GM12878 (cell line): ENCODE measurements at regions not wholly inside any gene's neighbourhood (a gene's known extent, or its start where the extent isn't known, plus 50 kb on each side); places are given as distances from the start of the nearest gene placed in this dataset.

Source experiments
- ATAC-seq: fragments of 200-7000 bp; cut with Tn5 transposase; 3 replicates; pipeline ENCODE4 v1.9.1; 2020; ENCODE audit warnings: mild to moderate bottlenecking, moderate library complexity
- BruUV-seq: library from RNA; stranded (reverse); fragments of 400-500 nt; replicated peaks from 2 replicates; lab custom pipeline; 2021; lab: Mats Ljungman, UMichigan
- CTCF ChIA-PET: fragments of 300-600 bp; sonication (Branson Sonifier 250); formaldehyde crosslinking; extraction: SDS; loops from one replicate; lab custom pipeline; 2021; ENCODE audit warnings: inconsistent platforms; lab: Yijun Ruan, JAX
- POLR2A ChIA-PET: fragments of 350-600 bp; formaldehyde crosslinking; extraction: SDS; loops from one replicate; lab custom pipeline; 2021; ENCODE audit warnings: inconsistent platforms; lab: Charles Lee
- RAD21 ChIA-PET: fragments of 300-600 bp; sonication (Branson Sonifier 250); formaldehyde crosslinking; loops from one replicate; lab custom pipeline; 2023; ENCODE audit warnings: antibody characterized with exemption; ENCODE audit not compliant: unreplicated experiment; lab: Charles Lee
- SMC1A ChIA-PET: fragments of 300-600 bp; sonication (Branson Sonifier 250); formaldehyde crosslinking; loops from one replicate; lab custom pipeline; 2023; ENCODE audit not compliant: unreplicated experiment, uncharacterized antibody; lab: Charles Lee
- DNase-seq: peaks from one replicate; pipeline ENCODE4 v3.0.0-alpha.2; 2011; ENCODE audit warnings: low read depth, low spot score
- FAIRE-seq: peaks from 3 replicates; lab custom pipeline; 2011; peaks lifted over from hg19 to GRCh38; lab: Jason Lieb, UNC
- H2AFZ ChIP-seq: 2 replicates; pipeline ENCODE4 v1.6.0; 2011; ENCODE audit warnings: low read depth, low read length, control low read depth; ENCODE audit not compliant: control insufficient read depth
- H3K27ac ChIP-seq: 2 replicates; pipeline ENCODE4 v1.5.1; 2011; ENCODE audit warnings: control low read depth; ENCODE audit not compliant: control insufficient read depth, insufficient read depth
- H3K27me3 ChIP-seq, 2 experiments: replicated peaks in 1 of 2; 2 replicates each; pipeline versions ENCODE4 v1.6.0 to v1.6.1; 2011; ENCODE audit warnings: low read length in 1 of 2; ENCODE audit not compliant: control insufficient read depth in 2 of 2, insufficient read depth in 2 of 2
- H3K36me3 ChIP-seq, 2 experiments: 2 replicates each; pipeline ENCODE4 v1.5.1; 2011; ENCODE audit warnings: low read length in 1 of 2; ENCODE audit not compliant: control insufficient read depth in 2 of 2, insufficient read depth in 2 of 2
- H3K4me1 ChIP-seq: 2 replicates; pipeline ENCODE4 v1.6.1; 2011; ENCODE audit warnings: mild to moderate bottlenecking, low read length, moderate library complexity, mixed read lengths; ENCODE audit not compliant: control insufficient read depth, insufficient read depth
- H3K4me2 ChIP-seq: 2 replicates; pipeline ENCODE4 v1.6.0; 2011; ENCODE audit warnings: control low read depth; ENCODE audit not compliant: control insufficient read depth, insufficient read depth
- H3K4me3 ChIP-seq: fragments of 200-600 bp; sonication (generic); 2 replicates; pipeline ENCODE4 v1.5.1; 2016
- H3K79me2 ChIP-seq: 2 replicates; pipeline ENCODE4 v1.6.0; 2011; ENCODE audit warnings: low read length; ENCODE audit not compliant: control insufficient read depth, insufficient read depth
- H3K9ac ChIP-seq: 2 replicates; pipeline ENCODE4 v1.8.0; 2011; ENCODE audit warnings: low read length, control low read depth, mixed read lengths; ENCODE audit not compliant: control insufficient read depth, insufficient read depth
- H3K9me3 ChIP-seq: replicated peaks from 3 replicates; pipeline ENCODE4 v1.5.1; 2011; ENCODE audit warnings: mild to moderate bottlenecking, low read length; ENCODE audit not compliant: control insufficient read depth, insufficient read depth
- H4K20me1 ChIP-seq: 2 replicates; pipeline ENCODE4 v1.6.0; 2011; ENCODE audit not compliant: control insufficient read depth, insufficient read depth
- ASH2L ChIP-seq: fragments of 300-600, 200-600 bp; sonication (generic); IDR thresholded peaks from 2 replicates; pipeline ENCODE4 v1.6.1; 2017; ENCODE audit warnings: low read depth, mild to moderate bottlenecking, borderline replicate concordance
- BACH1 ChIP-seq: fragments of 450-650 bp; IDR thresholded peaks from 2 replicates; pipeline ENCODE4 v1.6.1; 2017; ENCODE audit warnings: mild to moderate bottlenecking, borderline replicate concordance
- FOS ChIP-seq: IDR thresholded peaks from 3 replicates; pipeline ENCODE4 v1.6.1; 2011; ENCODE audit warnings: borderline replicate concordance; ENCODE audit not compliant: insufficient read length; ENCODE audit errors: extremely low read depth
- HDGF ChIP-seq: fragments of 450-650 bp; IDR thresholded peaks from 2 replicates; pipeline ENCODE4 v1.6.1; 2016; ENCODE audit warnings: antibody characterized with exemption
- IKZF2 ChIP-seq, 2 experiments: fragments of 450-650 bp; IDR thresholded peaks; 2 replicates each; pipeline ENCODE4 v1.6.1; 2017; ENCODE audit warnings: mild to moderate bottlenecking in 2 of 2, moderate library complexity in 2 of 2
- KLF5 ChIP-seq: fragments of 450-650 bp; IDR thresholded peaks from 2 replicates; pipeline ENCODE4 v1.6.1; 2014; ENCODE audit warnings: mild to moderate bottlenecking; ENCODE audit not compliant: partially characterized antibody
- MYC ChIP-seq: IDR thresholded peaks from 2 replicates; pipeline ENCODE4 v1.6.1; 2011; ENCODE audit warnings: mild to moderate bottlenecking, low read length, moderate library complexity, inconsistent platforms; ENCODE audit not compliant: insufficient read depth, insufficient replicate concordance, insufficient read length, severe bottlenecking
- PKNOX1 ChIP-seq: fragments of 450-650 bp; IDR thresholded peaks from 2 replicates; pipeline ENCODE4 v1.6.1; 2016; ENCODE audit warnings: mild to moderate bottlenecking
- PML ChIP-seq: IDR thresholded peaks from 2 replicates; pipeline ENCODE4 v1.6.1; 2012; ENCODE audit warnings: low read length, inconsistent platforms
- POLR2AphosphoS2 ChIP-seq: IDR thresholded peaks from 2 replicates; pipeline ENCODE4 v1.6.1; 2011; ENCODE audit warnings: low read depth, mild to moderate bottlenecking, low read length, improper control_type of control experiment, moderate library complexity
- RCOR1 ChIP-seq: conservative IDR thresholded peaks from 2 replicates; pipeline ENCODE4 v1.6.1; 2012; ENCODE audit warnings: low read depth, low read length, improper control_type of control experiment
- RELB ChIP-seq: fragments of 450-650 bp; IDR thresholded peaks from 2 replicates; pipeline ENCODE4 v1.6.1; 2017; ENCODE audit warnings: low read depth, mild to moderate bottlenecking, moderate library complexity
- SIX5 ChIP-seq: IDR thresholded peaks from 2 replicates; pipeline ENCODE4 v1.6.1; 2011; ENCODE audit warnings: mild to moderate bottlenecking, low read depth, low read length, moderate library complexity; ENCODE audit not compliant: severe bottlenecking
- TCF3 ChIP-seq: IDR thresholded peaks from 2 replicates; pipeline ENCODE4 v1.6.1; 2012; ENCODE audit warnings: low read depth, mild to moderate bottlenecking, low read length, borderline replicate concordance; ENCODE audit not compliant: insufficient read depth
- WGBS: methylation state at CpG from one replicate; pipeline ENCODE4 v1.1.6; 2016; ENCODE audit warnings: low lambda C conversion rate; ENCODE audit not compliant: insufficient replicate concordance, insufficient coverage; ENCODE audit errors: missing lambda C conversion rate; 5-methylcytosine and 5-hydroxymethylcytosine counted together
- in situ Hi-C: fragments of 300-500 bp; cut with MboI; formaldehyde crosslinking; loops from 9 replicates; pipeline ENCODE4 v1.14.3; 2018; ENCODE audit warnings: mixed read lengths
- intact Hi-C: fragments of 100-400 bp; cut with micrococcal nuclease; formaldehyde crosslinking; loops from one replicate; pipeline ENCODE4 v1.14.2; 2022; ENCODE audit not compliant: unreplicated experiment
- TF ChIP-seq, protein P1 (sequence below): IDR thresholded peaks from 2 replicates; pipeline ENCODE4 v1.6.1; 2011; ENCODE audit warnings: borderline replicate concordance, low read depth, mild to moderate bottlenecking, moderate library complexity, low read length; ENCODE audit not compliant: insufficient read depth, poor library complexity, severe bottlenecking

DNA sequence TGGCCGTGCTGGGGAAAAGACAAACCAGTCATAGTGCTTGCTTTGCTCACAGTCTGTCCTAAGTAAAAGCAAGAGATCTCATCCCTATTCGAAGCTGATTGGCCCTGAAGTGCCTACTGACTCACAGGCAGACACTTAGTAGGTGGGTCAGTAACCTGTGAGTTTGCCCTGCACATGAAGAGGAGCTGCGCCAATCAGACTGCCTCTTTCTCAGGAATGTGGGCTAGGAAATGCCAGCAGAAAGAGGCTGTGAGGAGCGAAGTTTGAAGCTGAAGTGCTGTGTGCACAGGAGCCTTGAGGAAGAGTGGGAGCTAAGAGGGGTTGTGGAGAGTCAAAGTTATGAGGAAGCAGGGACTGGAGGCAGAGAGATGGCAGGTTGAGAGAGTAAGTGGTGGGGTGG lies 126.8 kb downstream of the IL20RB start (continued):
- TF ChIP-seq RELB (no peak), FOS (no peak), MYC (no peak), TCF3 (no peak), PML (no peak)

DNA sequence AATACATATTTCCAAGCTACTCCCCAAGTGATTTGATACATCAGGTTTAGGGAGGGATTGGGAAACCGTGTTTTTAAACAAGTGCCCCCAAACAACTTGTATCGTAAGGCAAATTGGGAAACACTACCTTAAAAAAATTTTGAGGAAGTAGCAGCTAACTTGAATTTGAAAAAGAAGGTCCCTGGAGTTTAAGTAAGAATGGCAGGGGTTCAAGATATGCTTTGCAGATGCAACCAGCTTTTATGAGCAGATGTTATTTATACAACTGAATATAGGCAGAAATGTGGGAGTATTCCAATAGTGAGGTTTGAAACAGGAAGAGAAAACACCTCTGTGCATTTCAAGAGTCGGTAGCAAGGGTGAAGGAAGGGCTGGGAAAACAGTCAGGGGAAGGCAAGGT lies 139.6 kb downstream of the IL20RB start:
- TF ChIP-seq, protein P1, sequence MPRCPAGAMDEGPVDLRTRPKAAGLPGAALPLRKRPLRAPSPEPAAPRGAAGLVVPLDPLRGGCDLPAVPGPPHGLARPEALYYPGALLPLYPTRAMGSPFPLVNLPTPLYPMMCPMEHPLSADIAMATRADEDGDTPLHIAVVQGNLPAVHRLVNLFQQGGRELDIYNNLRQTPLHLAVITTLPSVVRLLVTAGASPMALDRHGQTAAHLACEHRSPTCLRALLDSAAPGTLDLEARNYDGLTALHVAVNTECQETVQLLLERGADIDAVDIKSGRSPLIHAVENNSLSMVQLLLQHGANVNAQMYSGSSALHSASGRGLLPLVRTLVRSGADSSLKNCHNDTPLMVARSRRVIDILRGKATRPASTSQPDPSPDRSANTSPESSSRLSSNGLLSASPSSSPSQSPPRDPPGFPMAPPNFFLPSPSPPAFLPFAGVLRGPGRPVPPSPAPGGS, result no peak
- TF ChIP-seq SIX5 (no peak), IKZF2 (IDR thresholded peaks at IDR 0.05) (no peak), PKNOX1 (no peak), KLF5 (no peak), RCOR1 (no peak), POLR2AphosphoS2 (no peak), HDGF (no peak), ASH2L (no peak), BACH1 (no peak)
- TF ChIP-seq, all 136 proteins: peak for 0
- 5% methylated on average over 3 of the region's 3 CpGs for WGBS
- CTCF ChIA-PET, result interaction anchor here (0.6 to 2.2 kb wide), 7 partner anchors 8 to 1055 kb away, joined by 3 to 17 read pairs (median 5); no protein-coding TSS in a partner anchor
- no peak overlapping the region for H3K27ac ChIP-seq
- no peaks in the 10 kb centered on the region for H3K27me3 ChIP-seq
- no TSS peak for BruUV-seq
- SMC1A ChIA-PET, result interaction anchor here (2.0 kb wide), 1 partner anchor 9 kb away, joined by 5 read pairs; no protein-coding TSS in a partner anchor
- intact Hi-C loops, result no loop called here
- DNase-seq (no peak), ATAC-seq (no peak), FAIRE-seq (no peak)
- RAD21 ChIA-PET, result interaction anchor here (0.9 to 1.2 kb wide), 2 partner anchors 13 to 65 kb away, joined by 3 to 5 read pairs; no protein-coding TSS in a partner anchor
- H3K4me2 ChIP-seq, result no peak overlapping the region
- in situ Hi-C loops, result no loop called here
- no peaks in the 10 kb centered on the region for H3K79me2 ChIP-seq
- no peaks in the 10 kb centered on the region for H3K4me1 ChIP-seq
- H3K36me3 ChIP-seq, result no peaks in the 10 kb centered on the region
- H3K9ac ChIP-seq, result no peak overlapping the region
- H2AFZ ChIP-seq, result no peak overlapping the region
- no peaks in the 10 kb centered on the region for H3K9me3 ChIP-seq
- no peaks in the 10 kb centered on the region for H4K20me1 ChIP-seq
- POLR2A ChIA-PET, result no interaction called here
- no peak overlapping the region for H3K4me3 ChIP-seq
